Loucy (cell line): ENCODE measurements at regions not wholly inside any gene's neighbourhood (a gene's known extent, or its start where the extent isn't known, plus 50 kb on each side); places are given as distances from the start of the nearest gene placed in this dataset.

Experiments
- H2AFZ ChIP-seq: fragments of 200-600 bp; sonication (generic); 2 replicates; pipeline ENCODE4 v1.6.0; 2016; ENCODE audit warnings: antibody characterized with exemption, mild to moderate bottlenecking, low read length, moderate library complexity
- H3F3A ChIP-seq: fragments of 200-600 bp; 2 replicates; pipeline ENCODE4 v1.6.0; 2016; ENCODE audit warnings: antibody characterized with exemption, low read depth, mild to moderate bottlenecking
- H3K27me3 ChIP-seq: fragments of 200-600 bp; sonication (generic); 2 replicates; pipeline ENCODE4 v1.6.1; 2014; ENCODE audit warnings: low read length, mild to moderate bottlenecking; ENCODE audit not compliant: insufficient read depth, poor library complexity, severe bottlenecking
- H3K36me3 ChIP-seq: fragments of 200-600 bp; sonication (generic); 2 replicates; pipeline ENCODE4 v1.6.1; 2016; ENCODE audit warnings: low read length; ENCODE audit not compliant: insufficient read depth
- H3K4me1 ChIP-seq: fragments of 200-600 bp; sonication (generic); 2 replicates; pipeline ENCODE4 v1.5.1; 2014; ENCODE audit warnings: low read length, mild to moderate bottlenecking; ENCODE audit not compliant: insufficient read depth, poor library complexity, severe bottlenecking
- H3K4me2 ChIP-seq: fragments of 200-600 bp; sonication (generic); 2 replicates; pipeline ENCODE4 v1.6.0; 2014; ENCODE audit warnings: antibody characterized with exemption, low read length, low read depth, mild to moderate bottlenecking; ENCODE audit not compliant: poor library complexity, severe bottlenecking
- H3K4me3 ChIP-seq: fragments of 200-600 bp; sonication (generic); 2 replicates; pipeline ENCODE4 v1.5.1; 2014; ENCODE audit warnings: low read length, mild to moderate bottlenecking, mixed read lengths; ENCODE audit not compliant: poor library complexity, severe bottlenecking
- H3K79me2 ChIP-seq: fragments of 200-600 bp; sonication (generic); 2 replicates; pipeline ENCODE4 v1.6.1; 2014; ENCODE audit warnings: low read length; ENCODE audit not compliant: insufficient read depth
- H3K9ac ChIP-seq: fragments of 200-600 bp; sonication (generic); 2 replicates; pipeline ENCODE4 v1.6.0; 2014; ENCODE audit warnings: mild to moderate bottlenecking, low read depth, low read length, moderate library complexity; ENCODE audit not compliant: poor library complexity, severe bottlenecking
- H3K9me2 ChIP-seq: fragments of 200-600 bp; sonication (generic); replicated peaks from 2 replicates; pipeline ENCODE4 v1.6.1; 2016; ENCODE audit warnings: low read depth, low read length, mixed read lengths
- H3K9me3 ChIP-seq: fragments of 200-600 bp; sonication (generic); 2 replicates; pipeline ENCODE4 v1.6.1; 2014; ENCODE audit warnings: mild to moderate bottlenecking, antibody characterized with exemption, low read length, low read depth; ENCODE audit not compliant: insufficient read depth
- H4K20me1 ChIP-seq: fragments of 200-600 bp; sonication (generic); 2 replicates; pipeline ENCODE4 v1.6.0; 2014; ENCODE audit warnings: antibody characterized with exemption, low read length, mild to moderate bottlenecking; ENCODE audit not compliant: insufficient read depth, poor library complexity, severe bottlenecking
- CTCF ChIP-seq: fragments of 200-600 bp; sonication (generic); conservative IDR thresholded peaks from 2 replicates; pipeline ENCODE4 v1.5.1; 2014; ENCODE audit warnings: mild to moderate bottlenecking, antibody characterized with exemption, low read length
- EZH2phosphoT487 ChIP-seq: fragments of 200-600 bp; IDR thresholded peaks from 2 replicates; pipeline ENCODE4 v1.6.1; 2018; ENCODE audit warnings: antibody characterized with exemption, mild to moderate bottlenecking, moderate library complexity, borderline replicate concordance

GRCh38 chr4:111046811-111047210 lies 423.9 kb upstream of the PITX2 start:
- Histone ChIP-seq H3K36me3 (no peaks in the 10 kb centered on the region), H3F3A (no peaks in the 10 kb centered on the region), H3K4me1 (no peaks in the 10 kb centered on the region), H4K20me1 (no peaks in the 10 kb centered on the region), H3K9me2 (no peaks in the 10 kb centered on the region), H3K9me3 (no peaks in the 10 kb centered on the region), H3K79me2 (no peaks in the 10 kb centered on the region), H3K27me3 (no peaks in the 10 kb centered on the region), H3K4me2 (no peak overlapping the region), H2AFZ (no peak overlapping the region), H3K9ac (no peak overlapping the region), H3K4me3 (no peak overlapping the region)
- TF ChIP-seq CTCF (no peak), EZH2phosphoT487 (no peak)

- no peak overlapping the region for H2AFZ ChIP-seq
- no peaks in the 10 kb centered on the region for H3K4me1 ChIP-seq
- H3K9ac ChIP-seq: no peak overlapping the region
- H3K9me2 ChIP-seq: no peaks in the 10 kb centered on the region
- TF ChIP-seq EZH2phosphoT487 (no peak), CTCF (no peak)
- H3K36me3 ChIP-seq: no peaks in the 10 kb centered on the region
- no peaks in the 10 kb centered on the region for H3K9me3 ChIP-seq
- no peaks in the 10 kb centered on the region for H3F3A ChIP-seq
- no peaks in the 10 kb centered on the region for H3K79me2 ChIP-seq
- H4K20me1 ChIP-seq: no peaks in the 10 kb centered on the region
- no peak overlapping the region for H3K4me3 ChIP-seq
- H3K27me3 ChIP-seq: no peaks in the 10 kb centered on the region
- H3K4me2 ChIP-seq: no peak overlapping the region
These were observed 425.4 kb upstream of the PITX2 start for GRCh38 chr4:111048316-111048715.

- Histone ChIP-seq H3K79me2 (no peaks in the 10 kb centered on the region), H3K27me3 (no peaks in the 10 kb centered on the region), H3K4me1 (peaks cover 3% of the 10 kb centered on the region), H3K9me2 (no peaks in the 10 kb centered on the region), H3K9me3 (no peaks in the 10 kb centered on the region), H3F3A (no peaks in the 10 kb centered on the region), H3K4me2 (peak overlapping the region; percentile 18), H3K36me3 (no peaks in the 10 kb centered on the region), H3K4me3 (no peak overlapping the region), H4K20me1 (no peaks in the 10 kb centered on the region), H3K9ac (no peak overlapping the region), H2AFZ (no peak overlapping the region)
- TF ChIP-seq CTCF: no peak
- no peak for TF ChIP-seq EZH2phosphoT487
These were observed 441.6 kb upstream of the PITX2 start for GRCh38 chr4:111064342-111064993.
